Thymus (tissue), 11 donors: ENCODE measurements at regions not wholly inside any gene's neighbourhood (a gene's known extent, or its start where the extent isn't known, plus 50 kb on each side); places are given as distances from the start of the nearest gene placed in this dataset.
"Not testable (repeated sequence)": the region's sequence is repeated elsewhere in the genome, so short reads cannot be mapped to it uniquely, and the experiment has no call there.

Source experiments
- DNase-seq, 9 donors: peaks; one replicate each; pipeline ENCODE4 v3.0.0-alpha.2; 2013; ENCODE audit warnings: low spot score in 9 of 9, low read depth in 6 of 9, missing footprints in 1 of 9
- H3K27ac ChIP-seq, 2 donors: one replicate each; pipeline ENCODE4 v1.5.1; 2013; ENCODE audit warnings: control low read depth in 1 of 2, low read depth in 1 of 2, low read length in 1 of 2, mild to moderate bottlenecking in 1 of 2, moderate library complexity in 1 of 2
- H3K27me3 ChIP-seq, 2 donors: one replicate each; pipeline ENCODE4 v1.5.1; 2013; ENCODE audit warnings: low read length in 1 of 2; ENCODE audit not compliant: control insufficient read depth in 2 of 2, insufficient read depth in 1 of 2
- H3K36me3 ChIP-seq, 2 donors: one replicate each; pipeline ENCODE4 v1.5.1; 2013; ENCODE audit warnings: low read length in 1 of 2, mild to moderate bottlenecking in 1 of 2, moderate library complexity in 1 of 2; ENCODE audit not compliant: control insufficient read depth in 2 of 2, insufficient read depth in 2 of 2
- H3K4me1 ChIP-seq, 2 donors: one replicate each; pipeline ENCODE4 v1.5.1; 2013; ENCODE audit warnings: low read length in 2 of 2; ENCODE audit not compliant: control insufficient read depth in 2 of 2, insufficient read depth in 2 of 2
- H3K4me3 ChIP-seq, 2 donors: one replicate each; pipeline ENCODE4 v1.5.1; 2013; ENCODE audit warnings: low read length in 2 of 2, control low read depth in 1 of 2, mild to moderate bottlenecking in 1 of 2
- H3K9me3 ChIP-seq, 2 donors: one replicate each; pipeline ENCODE4 v1.5.1; 2013; ENCODE audit warnings: low read length in 1 of 2, mild to moderate bottlenecking in 1 of 2; ENCODE audit not compliant: control insufficient read depth in 2 of 2, insufficient read depth in 1 of 2
- WGBS: extraction: QIAGEN DNeasy Blood & Tissue Kit; methylation state at CpG from one replicate; pipeline ENCODE4 v1.1.7; 2013; 5-methylcytosine and 5-hydroxymethylcytosine counted together
- donor health status: healthy.

- 89% methylated on average over 5 of the region's 5 CpGs for WGBS
- no peaks in the 10 kb centered on the region for H3K9me3 ChIP-seq
Measured at GRCh38 chr19:29048873-29049272, 164.1 kb downstream of the UQCRFS1 start.

GRCh38 chr19:29045679-29046254, 167.2 kb downstream of the UQCRFS1 start:
- WGBS = 66% methylated on average over 7 of the region's 7 CpGs
- no peak for DNase-seq
- Histone ChIP-seq H3K27ac (no peak overlapping the region), H3K36me3 (no peaks in the 10 kb centered on the region), H3K4me1 (no peaks in the 10 kb centered on the region), H3K4me3 (no peak overlapping the region), H3K27me3 (no peaks in the 10 kb centered on the region), H3K9me3 (peaks cover 0 to 1% of the 10 kb centered on the region in 2 donors)

More at GRCh38 chr19:29048873-29049272, 164.1 kb downstream of the UQCRFS1 start:
- Histone ChIP-seq H3K27me3 (no peaks in the 10 kb centered on the region), H3K4me3 (no peak overlapping the region), H3K4me1 (no peaks in the 10 kb centered on the region), H3K36me3 (no peaks in the 10 kb centered on the region), H3K27ac (no peak overlapping the region)
- no peak for DNase-seq

GRCh38 chr19:29044037-29044436, 168.9 kb downstream of the UQCRFS1 start:
- no peaks in the 10 kb centered on the region for H3K4me1 ChIP-seq
- H3K27me3 ChIP-seq = no peaks in the 10 kb centered on the region
- no peaks in the 10 kb centered on the region for H3K36me3 ChIP-seq
- no peak overlapping the region for H3K4me3 ChIP-seq
- DNase-seq = no peak
- no peak overlapping the region for H3K27ac ChIP-seq
- WGBS = 83% methylated on average over 5 of the region's 5 CpGs
- H3K9me3 ChIP-seq = peaks cover 0 to 1% of the 10 kb centered on the region in 2 donors

GRCh38 chr19:29042450-29042849, 170.5 kb downstream of the UQCRFS1 start:
- H3K9me3 ChIP-seq = peaks cover 0 to 1% of the 10 kb centered on the region in 2 donors
- no peaks in the 10 kb centered on the region for H3K4me1 ChIP-seq
- no peak for DNase-seq
- WGBS = 94% methylated on average over 2 of the region's 2 CpGs
- no peak overlapping the region for H3K4me3 ChIP-seq
- H3K27me3 ChIP-seq = no peaks in the 10 kb centered on the region
- no peak overlapping the region for H3K27ac ChIP-seq
- no peaks in the 10 kb centered on the region for H3K36me3 ChIP-seq

- no peak overlapping the region for H3K4me3 ChIP-seq
- H3K9me3 ChIP-seq = peaks cover 0 to 1% of the 10 kb centered on the region in 2 donors
- 42% methylated on average over 6 of the region's 6 CpGs for WGBS
- H3K4me1 ChIP-seq = no peaks in the 10 kb centered on the region
- peak in 2 of 9 donors; percentile 2 to 10 for DNase-seq
- no peak overlapping the region for H3K27ac ChIP-seq
- no peaks in the 10 kb centered on the region for H3K36me3 ChIP-seq
- no peaks in the 10 kb centered on the region for H3K27me3 ChIP-seq
Measured at GRCh38 chr19:29040951-29041350, 172.0 kb downstream of the UQCRFS1 start.

- Histone ChIP-seq H3K9me3 (peaks cover 0 to 1% of the 10 kb centered on the region in 2 donors), H3K27me3 (no peaks in the 10 kb centered on the region), H3K27ac (no peak overlapping the region), H3K4me1 (no peaks in the 10 kb centered on the region), H3K36me3 (no peaks in the 10 kb centered on the region), H3K4me3 (no peak overlapping the region)
- 78% methylated on average over 7 of the region's 7 CpGs for WGBS
- DNase-seq = no peak
Measured at GRCh38 chr19:29040292-29040691, 172.7 kb downstream of the UQCRFS1 start.

GRCh38 chr19:29039036-29039435, 173.9 kb downstream of the UQCRFS1 start:
- H3K27ac ChIP-seq, H3K36me3 ChIP-seq, H3K4me1 ChIP-seq, H3K27me3 ChIP-seq, DNase-seq, H3K4me3 ChIP-seq, H3K9me3 ChIP-seq: not testable (repeated sequence)
- 82% methylated on average over 3 of the region's 3 CpGs for WGBS

- WGBS = 65% methylated on average over 1 of the region's 1 CpG
- Histone ChIP-seq H3K4me1 (no peaks in the 10 kb centered on the region), H3K4me3 (no peak overlapping the region), H3K9me3 (no peaks in the 10 kb centered on the region), H3K36me3 (no peaks in the 10 kb centered on the region), H3K27me3 (no peaks in the 10 kb centered on the region), H3K27ac (no peak overlapping the region)
- no peak for DNase-seq
Measured at GRCh38 chr19:29031216-29031615, 181.7 kb downstream of the UQCRFS1 start.

- H3K9me3 ChIP-seq = no peaks in the 10 kb centered on the region
- H3K36me3 ChIP-seq = no peaks in the 10 kb centered on the region
- H3K27me3 ChIP-seq = no peaks in the 10 kb centered on the region
- H3K4me1 ChIP-seq = no peaks in the 10 kb centered on the region
- WGBS = 87% methylated on average over 11 of the region's 11 CpGs
- H3K4me3 ChIP-seq = no peak overlapping the region
- no peak overlapping the region for H3K27ac ChIP-seq
- DNase-seq = no peak
Measured at GRCh38 chr19:29029268-29029958, 183.5 kb downstream of the UQCRFS1 start.
